Gastroesophageal sphincter (tissue), 4 donors: ENCODE measurements at regions not wholly inside any gene's neighbourhood (a gene's known extent, or its start where the extent isn't known, plus 50 kb on each side); places are given as distances from the start of the nearest gene placed in this dataset.
"Not testable (repeated sequence)": the region's sequence is repeated elsewhere in the genome, so short reads cannot be mapped to it uniquely, and the experiment has no call there.

Experiments
- ATAC-seq: fragments of 150-250 bp; one replicate; pipeline ENCODE4 v1.9.1; 2016; ENCODE audit warnings: mild to moderate bottlenecking, moderate library complexity
- H3K27ac ChIP-seq, 4 donors: fragments of 200-600 bp; sonication (generic) in 3 of 4; 1 replicate in 3 of 4; 2 replicates in 1 of 4; pipeline ENCODE4 v1.5.1; 2016 to 2019
- H3K27me3 ChIP-seq: fragments of 200-600 bp; sonication (generic); one replicate; pipeline ENCODE4 v1.5.1; 2019
- H3K36me3 ChIP-seq, 2 donors: fragments of 200-600 bp; sonication (generic); one replicate each; pipeline ENCODE4 v1.5.1; 2019; ENCODE audit warnings: control low read depth in 1 of 2
- H3K4me1 ChIP-seq, 3 donors: fragments of 200-600 bp; sonication (generic); 1 replicate in 2 of 3; 2 replicates in 1 of 3; pipeline ENCODE4 v1.5.1; 2016 to 2019; ENCODE audit warnings: control low read depth in 2 of 3
- H3K4me3 ChIP-seq, 2 donors: fragments of 200-600 bp; sonication (generic); one replicate each; pipeline ENCODE4 v1.5.1; 2019; ENCODE audit warnings: mild to moderate bottlenecking in 1 of 2, moderate library complexity in 1 of 2
- H3K9me3 ChIP-seq, 3 donors: fragments of 200-600 bp; sonication (generic); one replicate each; pipeline ENCODE4 v1.5.1; 2017 to 2019; ENCODE audit warnings: control low read depth in 2 of 3
- CTCF ChIP-seq, 4 experiments: fragments of 200-600 bp in 2 of 4; fragments of 450-650 bp in 2 of 4; sonication (generic) in 1 of 4; IDR thresholded peaks; one replicate each; pipeline ENCODE4 v1.5.1; 2017 to 2019; ENCODE audit warnings: antibody characterized with exemption in 4 of 4, mild to moderate bottlenecking in 2 of 4, moderate library complexity in 2 of 4
- EP300 ChIP-seq: sonication (generic); formaldehyde crosslinking; IDR thresholded peaks from one replicate; pipeline ENCODE4 v1.6.1; 2017; ENCODE audit warnings: antibody characterized with exemption, mild to moderate bottlenecking
- POLR2A ChIP-seq, 2 donors: fragments of 450-650 bp; IDR thresholded peaks; one replicate each; pipeline ENCODE4 v1.6.1; 2017; ENCODE audit warnings: antibody characterized with exemption in 2 of 2, mild to moderate bottlenecking in 2 of 2, moderate library complexity in 1 of 2
- POLR2AphosphoS5 ChIP-seq: sonication (generic); formaldehyde crosslinking; IDR thresholded peaks from one replicate; pipeline ENCODE4 v1.6.1; 2017; ENCODE audit warnings: antibody characterized with exemption
- WGBS, 2 donors: methylation state at CpG; one replicate each; pipeline ENCODE4 v1.1.5; 2018; ENCODE audit warnings: low coverage in 1 of 2; 5-methylcytosine and 5-hydroxymethylcytosine counted together

GRCh38 chr9:104319685-104320084, 184.4 kb upstream of the OR13F1 start:
- Histone ChIP-seq H3K9me3 (no peaks in the 10 kb centered on the region), H3K36me3 (no peaks in the 10 kb centered on the region), H3K27ac (no peak overlapping the region), H3K27me3 (no peaks in the 10 kb centered on the region), H3K4me1 (no peaks in the 10 kb centered on the region), H3K4me3 (no peak overlapping the region)
- 32 to 45% methylated on average over 3 of the region's 3 CpGs for WGBS, 2 donors
- TF ChIP-seq POLR2A (IDR thresholded peaks at IDR 0.05) = no peak
- no peak for TF ChIP-seq EP300
- no peak for TF ChIP-seq POLR2AphosphoS5
- no peak for TF ChIP-seq CTCF (IDR thresholded peaks at IDR 0.05)
- ATAC-seq = no peak

GRCh38 chr9:104322596-104322995, 181.5 kb upstream of the OR13F1 start:
- 84 to 92% methylated on average over 2 to 3 of the region's 3 CpGs for WGBS, 2 donors
- no peaks in the 10 kb centered on the region for H3K36me3 ChIP-seq
- no peaks in the 10 kb centered on the region for H3K4me1 ChIP-seq
- TF ChIP-seq POLR2AphosphoS5 (no peak), POLR2A (IDR thresholded peaks at IDR 0.05) (no peak), CTCF (IDR thresholded peaks at IDR 0.05) (no peak)
- H3K9me3 ChIP-seq = no peaks in the 10 kb centered on the region
- H3K27ac ChIP-seq = no peak overlapping the region
- no peak for ATAC-seq
- no peak overlapping the region for H3K4me3 ChIP-seq
- H3K27me3 ChIP-seq = no peaks in the 10 kb centered on the region

GRCh38 chr9:104323967-104324694, 179.9 kb upstream of the OR13F1 start:
- 76 to 100% methylated on average over 2 of the region's 2 CpGs for WGBS, 2 donors

GRCh38 chr9:104326912-104327311, 177.2 kb upstream of the OR13F1 start:
- no peak for ATAC-seq
- Histone ChIP-seq H3K9me3 (no peaks in the 10 kb centered on the region), H3K27ac (no peak overlapping the region), H3K36me3 (no peaks in the 10 kb centered on the region), H3K4me1 (no peaks in the 10 kb centered on the region), H3K4me3 (no peak overlapping the region), H3K27me3 (no peaks in the 10 kb centered on the region)
- TF ChIP-seq POLR2AphosphoS5 (no peak), EP300 (no peak), CTCF (IDR thresholded peaks at IDR 0.05) (no peak), POLR2A (IDR thresholded peaks at IDR 0.05) (no peak)
- 49 to 69% methylated on average over 2 of the region's 2 CpGs for WGBS, 2 donors

More at GRCh38 chr9:104323967-104324694, 179.9 kb upstream of the OR13F1 start:
- H3K4me1 ChIP-seq, H3K36me3 ChIP-seq, H3K4me3 ChIP-seq, ATAC-seq, H3K27ac ChIP-seq, H3K27me3 ChIP-seq, H3K9me3 ChIP-seq: not testable (repeated sequence)

- TF ChIP-seq POLR2AphosphoS5 (no peak), POLR2A (IDR thresholded peaks at IDR 0.05) (no peak), CTCF (IDR thresholded peaks at IDR 0.05) (no peak), EP300 (no peak)
- H3K36me3 ChIP-seq = no peaks in the 10 kb centered on the region
- H3K27ac ChIP-seq = no peak overlapping the region
- H3K9me3 ChIP-seq = no peaks in the 10 kb centered on the region
- no peaks in the 10 kb centered on the region for H3K4me1 ChIP-seq
- WGBS, 2 donors = 92 to 95% methylated on average over 15 to 17 of the region's 18 CpGs
- no peak overlapping the region for H3K4me3 ChIP-seq
- no peaks in the 10 kb centered on the region for H3K27me3 ChIP-seq
- no peak for ATAC-seq
Measured at GRCh38 chr9:104329245-104329644, 174.8 kb upstream of the OR13F1 start.
